WTC11 (cell line): ENCODE measurements at regions not wholly inside any gene's neighbourhood (a gene's known extent, or its start where the extent isn't known, plus 50 kb on each side); places are given as distances from the start of the nearest gene placed in this dataset.

Experiments used
- ATAC-seq: fragments of 200-7000 bp; cut with Tn5 transposase; 2 replicates; pipeline ENCODE4 v1.10.0; 2021; ENCODE audit warnings: mild to moderate bottlenecking, moderate library complexity
- CTCF ChIA-PET: fragments of 300-600 bp; sonication (Branson Sonifier 250); formaldehyde crosslinking; loops from one replicate; lab custom pipeline; 2021; ENCODE audit warnings: antibody characterized with exemption; lab: Charles Lee
- POLR2A ChIA-PET: fragments of 350-600 bp; sonication (Branson Sonifier 250); formaldehyde crosslinking; loops from one replicate; lab custom pipeline; 2021; ENCODE audit warnings: antibody characterized with exemption; lab: Charles Lee
- DNase-seq: peaks from one replicate; pipeline ENCODE4 v3.0.0; 2021; ENCODE audit warnings: low spot score
- H3K27ac Mint-ChIP-seq: 2 replicates; pipeline ENCODE4 v1.8.0; 2021; ENCODE audit warnings: mixed read lengths
- H3K27me3 Mint-ChIP-seq: 2 replicates; pipeline ENCODE4 v1.8.0; 2021; ENCODE audit warnings: low read depth, mild to moderate bottlenecking, moderate library complexity, mixed read lengths
- H3K36me3 Mint-ChIP-seq: 2 replicates; pipeline ENCODE4 v1.8.0; 2021; ENCODE audit warnings: mixed read lengths
- H3K4me1 Mint-ChIP-seq: 2 replicates; pipeline ENCODE4 v1.8.0; 2022; ENCODE audit warnings: mixed read lengths
- H3K4me3 Mint-ChIP-seq: 2 replicates; pipeline ENCODE4 v1.8.0; 2021; ENCODE audit warnings: mild to moderate bottlenecking, moderate library complexity, mixed read lengths
- H3K9me3 Mint-ChIP-seq: 2 replicates; pipeline ENCODE4 v1.8.0; 2021; ENCODE audit warnings: mixed read lengths
- CREB1 ChIP-seq: sonication (generic); formaldehyde crosslinking; IDR thresholded peaks from 2 replicates; pipeline ENCODE4 v1.8.0; 2023; ENCODE audit warnings: mild to moderate bottlenecking, missing genetic modification reagents
- FOXP1 ChIP-seq: sonication (generic); formaldehyde crosslinking; IDR thresholded peaks from 2 replicates; pipeline ENCODE4 v1.8.0; 2022; ENCODE audit warnings: missing genetic modification reagents, mild to moderate bottlenecking, moderate library complexity, borderline replicate concordance
- SOX15 ChIP-seq: fragments of 250-450 bp; sonication (Bioruptor Pico); IDR thresholded peaks from 2 replicates; pipeline ENCODE4 v1.9.0; 2021; ENCODE audit warnings: mild to moderate bottlenecking
- ZBTB21 ChIP-seq: sonication (generic); formaldehyde crosslinking; IDR thresholded peaks from 2 replicates; pipeline ENCODE4 v1.8.1; 2023; ENCODE audit warnings: mild to moderate bottlenecking, missing genetic modification reagents, borderline replicate concordance
- ZNF232 ChIP-seq: sonication (generic); formaldehyde crosslinking; IDR thresholded peaks from 2 replicates; pipeline ENCODE4 v1.8.0; 2022; ENCODE audit warnings: mild to moderate bottlenecking, missing genetic modification reagents
- ZNF263 ChIP-seq: sonication (generic); formaldehyde crosslinking; IDR thresholded peaks from 2 replicates; pipeline ENCODE4 v1.8.1; 2022; ENCODE audit warnings: low read depth, mild to moderate bottlenecking, moderate library complexity, missing genetic modification reagents
- ZNF317 ChIP-seq: sonication (generic); formaldehyde crosslinking; IDR thresholded peaks from 2 replicates; pipeline ENCODE4 v1.8.1; 2023; ENCODE audit warnings: low read depth, mild to moderate bottlenecking, moderate library complexity, missing genetic modification reagents, borderline replicate concordance
- ZNF671 ChIP-seq: fragments of 250-450 bp; sonication (Bioruptor Pico); IDR thresholded peaks from 2 replicates; pipeline ENCODE4 v1.8.0; 2021; ENCODE audit warnings: mild to moderate bottlenecking
- TF ChIP-seq, protein P1 (sequence below): sonication (generic); formaldehyde crosslinking; IDR thresholded peaks from 2 replicates; pipeline ENCODE4 v1.8.0; 2022; ENCODE audit warnings: mild to moderate bottlenecking, missing genetic modification reagents
- TF ChIP-seq, protein P2 (sequence below): fragments of 250-450 bp; sonication (Bioruptor Pico); IDR thresholded peaks from 2 replicates; pipeline ENCODE4 v2.1.2; 2022; ENCODE audit warnings: mild to moderate bottlenecking, moderate library complexity
- TF ChIP-seq, protein P3 (sequence below): sonication (generic); formaldehyde crosslinking; IDR thresholded peaks from 2 replicates; pipeline ENCODE4 v1.8.0; 2022; ENCODE audit warnings: mild to moderate bottlenecking, missing genetic modification reagents
- TF ChIP-seq, protein P4 (sequence below): sonication (generic); formaldehyde crosslinking; IDR thresholded peaks from 2 replicates; pipeline ENCODE4 v1.8.1; 2022; ENCODE audit warnings: low read depth, missing genetic modification reagents, borderline replicate concordance
- TF ChIP-seq, protein P5 (sequence below): sonication (generic); formaldehyde crosslinking; conservative IDR thresholded peaks from 2 replicates; pipeline ENCODE4 v1.8.1; 2022; ENCODE audit warnings: mild to moderate bottlenecking, missing genetic modification reagents
- TF ChIP-seq, protein P6 (sequence below): fragments of 250-450 bp; sonication (Bioruptor Pico); conservative IDR thresholded peaks from 2 replicates; pipeline ENCODE4 v1.9.0; 2021; ENCODE audit warnings: mild to moderate bottlenecking
- TF ChIP-seq, protein P7 (sequence below): sonication (generic); formaldehyde crosslinking; conservative IDR thresholded peaks from 2 replicates; pipeline ENCODE4 v1.8.1; 2023; ENCODE audit warnings: mild to moderate bottlenecking, low read depth, missing genetic modification reagents, moderate library complexity
- TF ChIP-seq, protein P8 (sequence below): sonication (generic); formaldehyde crosslinking; IDR thresholded peaks from 2 replicates; pipeline ENCODE4 v1.8.1; 2023; ENCODE audit warnings: mild to moderate bottlenecking, missing genetic modification reagents

DNA sequence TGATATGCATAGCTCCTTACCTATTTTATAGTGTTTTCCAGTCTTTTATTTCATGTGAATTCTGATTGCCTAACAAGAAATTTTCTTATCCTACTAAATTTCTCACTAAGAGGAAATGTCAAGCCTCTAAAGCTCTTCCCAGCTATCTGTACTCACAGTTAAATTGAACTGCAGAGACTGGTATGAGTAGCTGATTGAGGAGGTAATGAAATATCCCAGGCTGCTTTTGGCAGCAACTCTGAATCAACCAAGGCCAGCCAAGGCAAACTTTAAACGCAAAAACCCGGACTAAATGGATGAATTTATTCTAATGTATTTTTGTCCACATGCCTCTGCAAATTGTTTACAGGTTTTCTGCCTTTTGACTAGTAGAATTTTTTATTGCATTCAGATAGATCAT, 119.1 kb upstream of the PMCH start:
- ChIA-PET CTCF (interaction anchor here (1.6 kb wide), 1 partner anchor 168 kb away, joined by 4 read pairs; no protein-coding TSS in a partner anchor), POLR2A (no interaction called here)
- Mint-ChIP-seq H3K27me3 (no peaks in the 10 kb centered on the region), H3K4me3 (no peak overlapping the region), H3K9me3 (peaks cover 21% of the 10 kb centered on the region), H3K27ac (no peak overlapping the region), H3K36me3 (peaks cover 7% of the 10 kb centered on the region), H3K4me1 (peaks cover 5% of the 10 kb centered on the region)
- DNase-seq (no peak), ATAC-seq (no peak)
- TF ChIP-seq, protein P1, sequence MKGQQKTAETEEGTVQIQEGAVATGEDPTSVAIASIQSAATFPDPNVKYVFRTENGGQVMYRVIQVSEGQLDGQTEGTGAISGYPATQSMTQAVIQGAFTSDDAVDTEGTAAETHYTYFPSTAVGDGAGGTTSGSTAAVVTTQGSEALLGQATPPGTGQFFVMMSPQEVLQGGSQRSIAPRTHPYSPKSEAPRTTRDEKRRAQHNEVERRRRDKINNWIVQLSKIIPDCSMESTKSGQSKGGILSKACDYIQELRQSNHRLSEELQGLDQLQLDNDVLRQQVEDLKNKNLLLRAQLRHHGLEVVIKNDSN (CRISPR knock-in tag), result no peak
- TF ChIP-seq, protein P2, sequence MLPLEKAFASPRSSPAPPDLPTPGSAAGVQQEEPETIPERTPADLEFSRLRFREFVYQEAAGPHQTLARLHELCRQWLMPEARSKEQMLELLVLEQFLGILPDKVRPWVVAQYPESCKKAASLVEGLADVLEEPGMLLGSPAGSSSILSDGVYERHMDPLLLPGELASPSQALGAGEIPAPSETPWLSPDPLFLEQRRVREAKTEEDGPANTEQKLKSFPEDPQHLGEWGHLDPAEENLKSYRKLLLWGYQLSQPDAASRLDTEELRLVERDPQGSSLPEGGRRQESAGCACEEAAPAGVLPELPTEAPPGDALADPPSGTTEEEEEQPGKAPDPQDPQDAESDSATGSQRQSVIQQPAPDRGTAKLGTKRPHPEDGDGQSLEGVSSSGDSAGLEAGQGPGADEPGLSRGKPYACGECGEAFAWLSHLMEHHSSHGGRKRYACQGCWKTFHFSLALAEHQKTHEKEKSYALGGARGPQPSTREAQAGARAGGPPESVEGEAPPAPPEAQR, result no peak
- no peak for TF ChIP-seq ZNF671 (CRISPR knock-in tag)
- no peak for TF ChIP-seq SOX15 (CRISPR knock-in tag)
- TF ChIP-seq ZNF232, result no peak
- TF ChIP-seq, protein P3, sequence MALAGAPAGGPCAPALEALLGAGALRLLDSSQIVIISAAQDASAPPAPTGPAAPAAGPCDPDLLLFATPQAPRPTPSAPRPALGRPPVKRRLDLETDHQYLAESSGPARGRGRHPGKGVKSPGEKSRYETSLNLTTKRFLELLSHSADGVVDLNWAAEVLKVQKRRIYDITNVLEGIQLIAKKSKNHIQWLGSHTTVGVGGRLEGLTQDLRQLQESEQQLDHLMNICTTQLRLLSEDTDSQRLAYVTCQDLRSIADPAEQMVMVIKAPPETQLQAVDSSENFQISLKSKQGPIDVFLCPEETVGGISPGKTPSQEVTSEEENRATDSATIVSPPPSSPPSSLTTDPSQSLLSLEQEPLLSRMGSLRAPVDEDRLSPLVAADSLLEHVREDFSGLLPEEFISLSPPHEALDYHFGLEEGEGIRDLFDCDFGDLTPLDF (CRISPR knock-in tag), result no peak
- no peak for TF ChIP-seq ZBTB21 (CRISPR knock-in tag)
- TF ChIP-seq, protein P4, sequence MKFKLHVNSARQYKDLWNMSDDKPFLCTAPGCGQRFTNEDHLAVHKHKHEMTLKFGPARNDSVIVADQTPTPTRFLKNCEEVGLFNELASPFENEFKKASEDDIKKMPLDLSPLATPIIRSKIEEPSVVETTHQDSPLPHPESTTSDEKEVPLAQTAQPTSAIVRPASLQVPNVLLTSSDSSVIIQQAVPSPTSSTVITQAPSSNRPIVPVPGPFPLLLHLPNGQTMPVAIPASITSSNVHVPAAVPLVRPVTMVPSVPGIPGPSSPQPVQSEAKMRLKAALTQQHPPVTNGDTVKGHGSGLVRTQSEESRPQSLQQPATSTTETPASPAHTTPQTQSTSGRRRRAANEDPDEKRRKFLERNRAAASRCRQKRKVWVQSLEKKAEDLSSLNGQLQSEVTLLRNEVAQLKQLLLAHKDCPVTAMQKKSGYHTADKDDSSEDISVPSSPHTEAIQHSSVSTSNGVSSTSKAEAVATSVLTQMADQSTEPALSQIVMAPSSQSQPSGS (CRISPR knock-in tag), result no peak
- TF ChIP-seq CREB1 (CRISPR knock-in tag), result no peak
- no peak for TF ChIP-seq ZNF263
- TF ChIP-seq, protein P5, sequence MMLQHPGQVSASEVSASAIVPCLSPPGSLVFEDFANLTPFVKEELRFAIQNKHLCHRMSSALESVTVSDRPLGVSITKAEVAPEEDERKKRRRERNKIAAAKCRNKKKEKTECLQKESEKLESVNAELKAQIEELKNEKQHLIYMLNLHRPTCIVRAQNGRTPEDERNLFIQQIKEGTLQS (CRISPR knock-in tag), result no peak
- TF ChIP-seq, protein P6, sequence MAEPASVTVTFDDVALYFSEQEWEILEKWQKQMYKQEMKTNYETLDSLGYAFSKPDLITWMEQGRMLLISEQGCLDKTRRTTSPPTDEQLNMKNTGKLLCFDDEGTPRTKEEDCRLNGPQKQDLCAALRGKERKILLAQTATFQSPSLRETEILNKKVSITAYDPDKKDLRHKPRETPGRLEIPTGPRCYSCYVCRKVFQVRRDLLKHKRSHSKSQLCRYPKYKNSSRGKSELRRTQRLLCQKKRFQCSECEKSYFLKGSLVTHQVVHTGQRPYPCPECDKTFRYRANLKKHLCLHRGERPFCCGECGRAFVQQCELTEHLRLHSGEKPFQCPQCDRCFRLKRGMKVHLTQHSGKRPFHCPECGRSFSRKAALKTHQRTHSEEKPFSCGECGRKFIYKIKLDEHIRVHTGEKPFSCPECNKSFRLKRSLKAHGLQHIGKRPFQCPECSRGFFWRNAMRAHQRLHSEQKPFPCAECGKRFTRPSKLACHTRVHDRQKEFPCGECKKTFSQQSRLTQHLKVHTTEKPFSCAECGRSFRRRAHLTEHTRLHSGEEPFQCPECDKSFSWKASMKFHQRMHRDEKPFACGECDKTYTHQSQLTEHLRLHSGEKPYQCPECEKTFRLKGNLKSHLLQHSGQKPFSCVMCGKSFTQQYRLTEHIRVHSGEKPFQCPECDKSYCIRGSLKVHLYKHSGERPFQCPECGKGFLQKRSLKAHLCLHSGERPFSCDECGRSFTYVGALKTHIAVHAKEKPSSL (CRISPR knock-in tag), result no peak
- TF ChIP-seq, protein P7, sequence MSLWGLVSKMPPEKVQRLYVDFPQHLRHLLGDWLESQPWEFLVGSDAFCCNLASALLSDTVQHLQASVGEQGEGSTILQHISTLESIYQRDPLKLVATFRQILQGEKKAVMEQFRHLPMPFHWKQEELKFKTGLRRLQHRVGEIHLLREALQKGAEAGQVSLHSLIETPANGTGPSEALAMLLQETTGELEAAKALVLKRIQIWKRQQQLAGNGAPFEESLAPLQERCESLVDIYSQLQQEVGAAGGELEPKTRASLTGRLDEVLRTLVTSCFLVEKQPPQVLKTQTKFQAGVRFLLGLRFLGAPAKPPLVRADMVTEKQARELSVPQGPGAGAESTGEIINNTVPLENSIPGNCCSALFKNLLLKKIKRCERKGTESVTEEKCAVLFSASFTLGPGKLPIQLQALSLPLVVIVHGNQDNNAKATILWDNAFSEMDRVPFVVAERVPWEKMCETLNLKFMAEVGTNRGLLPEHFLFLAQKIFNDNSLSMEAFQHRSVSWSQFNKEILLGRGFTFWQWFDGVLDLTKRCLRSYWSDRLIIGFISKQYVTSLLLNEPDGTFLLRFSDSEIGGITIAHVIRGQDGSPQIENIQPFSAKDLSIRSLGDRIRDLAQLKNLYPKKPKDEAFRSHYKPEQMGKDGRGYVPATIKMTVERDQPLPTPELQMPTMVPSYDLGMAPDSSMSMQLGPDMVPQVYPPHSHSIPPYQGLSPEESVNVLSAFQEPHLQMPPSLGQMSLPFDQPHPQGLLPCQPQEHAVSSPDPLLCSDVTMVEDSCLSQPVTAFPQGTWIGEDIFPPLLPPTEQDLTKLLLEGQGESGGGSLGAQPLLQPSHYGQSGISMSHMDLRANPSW, result no peak
- no peak for TF ChIP-seq FOXP1 (CRISPR knock-in tag)
- TF ChIP-seq, protein P8, sequence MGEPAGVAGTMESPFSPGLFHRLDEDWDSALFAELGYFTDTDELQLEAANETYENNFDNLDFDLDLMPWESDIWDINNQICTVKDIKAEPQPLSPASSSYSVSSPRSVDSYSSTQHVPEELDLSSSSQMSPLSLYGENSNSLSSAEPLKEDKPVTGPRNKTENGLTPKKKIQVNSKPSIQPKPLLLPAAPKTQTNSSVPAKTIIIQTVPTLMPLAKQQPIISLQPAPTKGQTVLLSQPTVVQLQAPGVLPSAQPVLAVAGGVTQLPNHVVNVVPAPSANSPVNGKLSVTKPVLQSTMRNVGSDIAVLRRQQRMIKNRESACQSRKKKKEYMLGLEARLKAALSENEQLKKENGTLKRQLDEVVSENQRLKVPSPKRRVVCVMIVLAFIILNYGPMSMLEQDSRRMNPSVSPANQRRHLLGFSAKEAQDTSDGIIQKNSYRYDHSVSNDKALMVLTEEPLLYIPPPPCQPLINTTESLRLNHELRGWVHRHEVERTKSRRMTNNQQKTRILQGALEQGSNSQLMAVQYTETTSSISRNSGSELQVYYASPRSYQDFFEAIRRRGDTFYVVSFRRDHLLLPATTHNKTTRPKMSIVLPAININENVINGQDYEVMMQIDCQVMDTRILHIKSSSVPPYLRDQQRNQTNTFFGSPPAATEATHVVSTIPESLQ (CRISPR knock-in tag), result no peak
- no peak for TF ChIP-seq ZNF317 (CRISPR knock-in tag)
